GM18507 (cell line): ENCODE measurements at regions not wholly inside any gene's neighbourhood (a gene's known extent, or its start where the extent isn't known, plus 50 kb on each side); places are given as distances from the start of the nearest gene placed in this dataset.

Source experiments
- DNase-seq: peaks from one replicate; pipeline ENCODE4 v3.0.0; 2011; ENCODE audit warnings: low read depth; ENCODE audit not compliant: insufficient read length; ENCODE audit errors: extremely low spot score
- FAIRE-seq: peaks from 2 replicates; lab custom pipeline; 2011; peaks lifted over from hg19 to GRCh38; lab: Jason Lieb, UNC

- DNase-seq (no peak), FAIRE-seq (no peak)
These were observed 70.2 kb upstream of the CDC42BPA start for GRCh38 chr1:227388214-227389168.

GRCh38 chr1:227379555-227379892 is 61.2 kb upstream of the CDC42BPA start:
- DNase-seq (no peak), FAIRE-seq (no peak)

- DNase-seq = no peak
These were observed 60.7 kb upstream of the CDC42BPA start for GRCh38 chr1:227378871-227379554.

GRCh38 chr1:227378181-227378580 is 59.9 kb upstream of the CDC42BPA start:
- DNase-seq = no peak
- FAIRE-seq = no peak

More at GRCh38 chr1:227378871-227379554, 60.7 kb upstream of the CDC42BPA start:
- FAIRE-seq = no peak

GRCh38 chr1:227374846-227375245 is 56.6 kb upstream of the CDC42BPA start:
- no peak for FAIRE-seq
- no peak for DNase-seq

GRCh38 chr1:227372726-227373130 is 54.4 kb upstream of the CDC42BPA start:
- FAIRE-seq (no peak), DNase-seq (no peak)

- DNase-seq = no peak
- FAIRE-seq = no peak
These were observed 52.4 kb upstream of the CDC42BPA start for GRCh38 chr1:227370533-227371254.

- DNase-seq = no peak
- no peak for FAIRE-seq
These were observed 50.9 kb upstream of the CDC42BPA start for GRCh38 chr1:227369102-227369760.
